ENCODE measurements at regions not wholly inside any gene's neighbourhood (a gene's known extent, or its start where the extent isn't known, plus 50 kb on each side); places are given as distances from the start of the nearest gene placed in this dataset.

DNA sequence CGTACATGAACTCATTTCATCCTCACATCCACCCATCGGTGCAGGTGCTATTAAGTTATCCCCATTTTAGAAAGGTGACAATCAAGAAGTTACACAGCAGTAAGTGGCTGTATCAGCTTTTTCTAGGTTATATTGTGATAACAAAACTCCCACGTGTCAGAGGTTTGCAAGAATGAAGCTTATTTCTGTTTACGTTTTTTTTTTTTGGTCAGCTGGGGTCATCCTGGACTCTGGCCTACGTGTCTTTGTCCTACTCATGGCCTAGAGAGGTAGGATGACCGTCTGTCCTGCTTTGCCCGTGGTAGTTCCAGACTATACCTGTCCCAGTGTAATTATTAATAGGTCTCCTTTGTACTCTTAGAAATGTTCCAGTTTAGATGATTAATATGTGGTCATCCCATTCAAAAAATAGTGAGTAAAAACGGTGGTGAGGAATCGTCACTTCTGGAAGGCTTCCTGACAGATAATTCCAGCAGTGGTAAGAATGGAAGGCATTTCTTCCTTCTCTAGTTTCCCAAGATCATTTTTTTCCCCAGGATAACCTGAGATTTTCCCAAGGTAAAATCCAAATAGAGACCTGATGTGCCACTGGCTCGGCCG is 64.2 kb upstream of the KIF26B start:
- TF ChIP-seq, protein P1, sequence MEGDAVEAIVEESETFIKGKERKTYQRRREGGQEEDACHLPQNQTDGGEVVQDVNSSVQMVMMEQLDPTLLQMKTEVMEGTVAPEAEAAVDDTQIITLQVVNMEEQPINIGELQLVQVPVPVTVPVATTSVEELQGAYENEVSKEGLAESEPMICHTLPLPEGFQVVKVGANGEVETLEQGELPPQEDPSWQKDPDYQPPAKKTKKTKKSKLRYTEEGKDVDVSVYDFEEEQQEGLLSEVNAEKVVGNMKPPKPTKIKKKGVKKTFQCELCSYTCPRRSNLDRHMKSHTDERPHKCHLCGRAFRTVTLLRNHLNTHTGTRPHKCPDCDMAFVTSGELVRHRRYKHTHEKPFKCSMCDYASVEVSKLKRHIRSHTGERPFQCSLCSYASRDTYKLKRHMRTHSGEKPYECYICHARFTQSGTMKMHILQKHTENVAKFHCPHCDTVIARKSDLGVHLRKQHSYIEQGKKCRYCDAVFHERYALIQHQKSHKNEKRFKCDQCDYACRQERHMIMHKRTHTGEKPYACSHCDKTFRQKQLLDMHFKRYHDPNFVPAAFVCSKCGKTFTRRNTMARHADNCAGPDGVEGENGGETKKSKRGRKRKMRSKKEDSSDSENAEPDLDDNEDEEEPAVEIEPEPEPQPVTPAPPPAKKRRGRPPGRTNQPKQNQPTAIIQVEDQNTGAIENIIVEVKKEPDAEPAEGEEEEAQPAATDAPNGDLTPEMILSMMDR (IDR thresholded peaks at IDR 0.05), result no peak
- TF ChIP-seq POLR2A (IDR thresholded peaks at IDR 0.05), result no peak

All from Peyer's patch (tissue), 4 donors.